Panc1 (cell line): ENCODE measurements at regions not wholly inside any gene's neighbourhood (a gene's known extent, or its start where the extent isn't known, plus 50 kb on each side); places are given as distances from the start of the nearest gene placed in this dataset.

Experiments
- ATAC-seq: fragments of 200-7000 bp; cut with Tn5 transposase; 2 replicates; pipeline ENCODE4 v1.9.1; 2020; ENCODE audit warnings: mild to moderate bottlenecking, moderate library complexity
- BruUV-seq: library from RNA; stranded (reverse); fragments of 400-500 nt; replicated peaks from 2 replicates; lab custom pipeline; 2021; lab: Mats Ljungman, UMichigan
- CTCF ChIA-PET: fragments of 300-600 bp; sonication (Branson Sonifier 250); formaldehyde crosslinking; loops from one replicate; lab custom pipeline; 2022; ENCODE audit warnings: antibody characterized with exemption; lab: Charles Lee
- POLR2A ChIA-PET: fragments of 300-600 bp; sonication (Branson Sonifier 250); formaldehyde crosslinking; loops from one replicate; lab custom pipeline; 2022; ENCODE audit warnings: antibody characterized with exemption; lab: Charles Lee
- DNase-seq: peaks from one replicate; pipeline ENCODE4 v3.0.0-alpha.2; 2010; ENCODE audit warnings: low read depth, low spot score
- H3K27ac ChIP-seq: 2 replicates; pipeline ENCODE4 v1.5.1; 2011; ENCODE audit warnings: mild to moderate bottlenecking, low read length, inconsistent platforms
- H3K27me3 ChIP-seq: fragments of 200-500 bp; sonication (Bioruptor generic); 2 replicates; pipeline ENCODE4 v1.6.0; 2014; ENCODE audit warnings: low read length, inconsistent platforms; ENCODE audit not compliant: control insufficient read depth, insufficient read depth
- H3K36me3 ChIP-seq: fragments of 200-500 bp; sonication (Bioruptor generic); 2 replicates; pipeline ENCODE4 v1.5.1; 2014; ENCODE audit warnings: inconsistent platforms, mild to moderate bottlenecking, low read length, moderate library complexity; ENCODE audit not compliant: control insufficient read depth, insufficient read depth
- H3K4me1 ChIP-seq: 2 replicates; pipeline ENCODE4 v1.5.1; 2011; ENCODE audit warnings: inconsistent platforms, mild to moderate bottlenecking, low read length, moderate library complexity; ENCODE audit not compliant: control insufficient read depth, insufficient read depth
- H3K4me3 ChIP-seq, 2 experiments: 2 replicates each; pipeline ENCODE4 v1.5.1; 2011 to 2012; ENCODE audit warnings: low read depth in 2 of 2, low read length in 2 of 2, mild to moderate bottlenecking in 2 of 2, inconsistent platforms in 1 of 2, moderate library complexity in 1 of 2
- H3K9me3 ChIP-seq: fragments of 200-500 bp; sonication (Bioruptor generic); 2 replicates; pipeline ENCODE4 v1.5.1; 2014; ENCODE audit warnings: low read depth, mild to moderate bottlenecking, inconsistent platforms, low read length, moderate library complexity; ENCODE audit not compliant: control insufficient read depth, insufficient read depth
- POLR2AphosphoS5 ChIP-seq: IDR thresholded peaks from 2 replicates; pipeline ENCODE4 v1.6.1; 2012; ENCODE audit warnings: mild to moderate bottlenecking, low read depth, low read length, moderate library complexity
- SIN3A ChIP-seq: IDR thresholded peaks from 2 replicates; pipeline ENCODE4 v1.6.1; 2012; ENCODE audit warnings: low read depth, mild to moderate bottlenecking, low read length, moderate library complexity, borderline replicate concordance; ENCODE audit not compliant: insufficient read depth
- TCF7L2 ChIP-seq: IDR thresholded peaks from 2 replicates; pipeline ENCODE4 v1.6.1; 2011; ENCODE audit warnings: mild to moderate bottlenecking, low read depth, low read length, inconsistent platforms
- in situ Hi-C: cut with HindIII; loops from 2 replicates; pipeline ENCODE4 v1.10.0; 2016; ENCODE audit warnings: low sequenced_read_pairs, low pct_unique_long_range_greater_than_20kb
- intact Hi-C: fragments of 100-400 bp; cut with micrococcal nuclease; formaldehyde crosslinking; loops from one replicate; pipeline ENCODE4 v1.10.0; 2022; ENCODE audit not compliant: unreplicated experiment
- TF ChIP-seq, protein P1 (sequence below), 2 experiments: IDR thresholded peaks; 2 replicates each; pipeline ENCODE4 v1.6.1; 2011 to 2012; ENCODE audit warnings: low read depth in 2 of 2, control low read depth in 1 of 2, low read length in 1 of 2, mild to moderate bottlenecking in 1 of 2, moderate library complexity in 1 of 2; ENCODE audit not compliant: insufficient read depth in 1 of 2
- TF ChIP-seq, protein P2 (sequence below): fragments of 450-650 bp; IDR thresholded peaks from 2 replicates; pipeline ENCODE4 v1.5.1; 2017; ENCODE audit warnings: mild to moderate bottlenecking

- BruUV-seq = no TSS peak
- ChIA-PET POLR2A (no interaction called here), CTCF (no interaction called here)
- H3K4me1 ChIP-seq = no peaks in the 10 kb centered on the region
- intact Hi-C loops (no loop called here), in situ Hi-C loops (no loop called here)
- H3K27ac ChIP-seq = no peak overlapping the region
- H3K4me3 ChIP-seq = no peak overlapping the region
- DNase-seq (no peak), ATAC-seq (no peak)
- no peaks in the 10 kb centered on the region for H3K9me3 ChIP-seq
- no peaks in the 10 kb centered on the region for H3K27me3 ChIP-seq
- H3K36me3 ChIP-seq = no peaks in the 10 kb centered on the region
- no peak for TF ChIP-seq SIN3A
- TF ChIP-seq, protein P1, sequence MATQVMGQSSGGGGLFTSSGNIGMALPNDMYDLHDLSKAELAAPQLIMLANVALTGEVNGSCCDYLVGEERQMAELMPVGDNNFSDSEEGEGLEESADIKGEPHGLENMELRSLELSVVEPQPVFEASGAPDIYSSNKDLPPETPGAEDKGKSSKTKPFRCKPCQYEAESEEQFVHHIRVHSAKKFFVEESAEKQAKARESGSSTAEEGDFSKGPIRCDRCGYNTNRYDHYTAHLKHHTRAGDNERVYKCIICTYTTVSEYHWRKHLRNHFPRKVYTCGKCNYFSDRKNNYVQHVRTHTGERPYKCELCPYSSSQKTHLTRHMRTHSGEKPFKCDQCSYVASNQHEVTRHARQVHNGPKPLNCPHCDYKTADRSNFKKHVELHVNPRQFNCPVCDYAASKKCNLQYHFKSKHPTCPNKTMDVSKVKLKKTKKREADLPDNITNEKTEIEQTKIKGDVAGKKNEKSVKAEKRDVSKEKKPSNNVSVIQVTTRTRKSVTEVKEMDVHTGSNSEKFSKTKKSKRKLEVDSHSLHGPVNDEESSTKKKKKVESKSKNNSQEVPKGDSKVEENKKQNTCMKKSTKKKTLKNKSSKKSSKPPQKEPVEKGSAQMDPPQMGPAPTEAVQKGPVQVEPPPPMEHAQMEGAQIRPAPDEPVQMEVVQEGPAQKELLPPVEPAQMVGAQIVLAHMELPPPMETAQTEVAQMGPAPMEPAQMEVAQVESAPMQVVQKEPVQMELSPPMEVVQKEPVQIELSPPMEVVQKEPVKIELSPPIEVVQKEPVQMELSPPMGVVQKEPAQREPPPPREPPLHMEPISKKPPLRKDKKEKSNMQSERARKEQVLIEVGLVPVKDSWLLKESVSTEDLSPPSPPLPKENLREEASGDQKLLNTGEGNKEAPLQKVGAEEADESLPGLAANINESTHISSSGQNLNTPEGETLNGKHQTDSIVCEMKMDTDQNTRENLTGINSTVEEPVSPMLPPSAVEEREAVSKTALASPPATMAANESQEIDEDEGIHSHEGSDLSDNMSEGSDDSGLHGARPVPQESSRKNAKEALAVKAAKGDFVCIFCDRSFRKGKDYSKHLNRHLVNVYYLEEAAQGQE (IDR thresholded peaks at IDR 0.05; ENCODE audit: insufficient read depth in 1 of 2, low read depth in 2 of 2, low read length in 1 of 2) = no peak
- TF ChIP-seq TCF7L2 = no peak
- no peak for TF ChIP-seq POLR2AphosphoS5
- TF ChIP-seq, protein P2, sequence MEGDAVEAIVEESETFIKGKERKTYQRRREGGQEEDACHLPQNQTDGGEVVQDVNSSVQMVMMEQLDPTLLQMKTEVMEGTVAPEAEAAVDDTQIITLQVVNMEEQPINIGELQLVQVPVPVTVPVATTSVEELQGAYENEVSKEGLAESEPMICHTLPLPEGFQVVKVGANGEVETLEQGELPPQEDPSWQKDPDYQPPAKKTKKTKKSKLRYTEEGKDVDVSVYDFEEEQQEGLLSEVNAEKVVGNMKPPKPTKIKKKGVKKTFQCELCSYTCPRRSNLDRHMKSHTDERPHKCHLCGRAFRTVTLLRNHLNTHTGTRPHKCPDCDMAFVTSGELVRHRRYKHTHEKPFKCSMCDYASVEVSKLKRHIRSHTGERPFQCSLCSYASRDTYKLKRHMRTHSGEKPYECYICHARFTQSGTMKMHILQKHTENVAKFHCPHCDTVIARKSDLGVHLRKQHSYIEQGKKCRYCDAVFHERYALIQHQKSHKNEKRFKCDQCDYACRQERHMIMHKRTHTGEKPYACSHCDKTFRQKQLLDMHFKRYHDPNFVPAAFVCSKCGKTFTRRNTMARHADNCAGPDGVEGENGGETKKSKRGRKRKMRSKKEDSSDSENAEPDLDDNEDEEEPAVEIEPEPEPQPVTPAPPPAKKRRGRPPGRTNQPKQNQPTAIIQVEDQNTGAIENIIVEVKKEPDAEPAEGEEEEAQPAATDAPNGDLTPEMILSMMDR = no peak
Measured at GRCh38 chr5:32842813-32843530, 131.9 kb downstream of the NPR3 start.

- POLR2A ChIA-PET = no interaction called here
- in situ Hi-C loops = no loop called here
- no peak overlapping the region for H3K27ac ChIP-seq
- ATAC-seq = no peak
- no peaks in the 10 kb centered on the region for H3K27me3 ChIP-seq
- no peaks in the 10 kb centered on the region for H3K36me3 ChIP-seq
- BruUV-seq = no TSS peak
- intact Hi-C loops = no loop called here
- CTCF ChIA-PET = no interaction called here
- DNase-seq = no peak
- no peaks in the 10 kb centered on the region for H3K4me1 ChIP-seq
- TF ChIP-seq POLR2AphosphoS5 (no peak), SIN3A (no peak), TCF7L2 (no peak)
- TF ChIP-seq, protein P2 = no peak
- no peaks in the 10 kb centered on the region for H3K9me3 ChIP-seq
- no peak overlapping the region for H3K4me3 ChIP-seq
Measured at GRCh38 chr5:32843531-32843895, 132.4 kb downstream of the NPR3 start.
